ENCODE measurements at regions not wholly inside any gene's neighbourhood (a gene's known extent, or its start where the extent isn't known, plus 50 kb on each side); places are given as distances from the start of the nearest gene placed in this dataset.

DNA sequence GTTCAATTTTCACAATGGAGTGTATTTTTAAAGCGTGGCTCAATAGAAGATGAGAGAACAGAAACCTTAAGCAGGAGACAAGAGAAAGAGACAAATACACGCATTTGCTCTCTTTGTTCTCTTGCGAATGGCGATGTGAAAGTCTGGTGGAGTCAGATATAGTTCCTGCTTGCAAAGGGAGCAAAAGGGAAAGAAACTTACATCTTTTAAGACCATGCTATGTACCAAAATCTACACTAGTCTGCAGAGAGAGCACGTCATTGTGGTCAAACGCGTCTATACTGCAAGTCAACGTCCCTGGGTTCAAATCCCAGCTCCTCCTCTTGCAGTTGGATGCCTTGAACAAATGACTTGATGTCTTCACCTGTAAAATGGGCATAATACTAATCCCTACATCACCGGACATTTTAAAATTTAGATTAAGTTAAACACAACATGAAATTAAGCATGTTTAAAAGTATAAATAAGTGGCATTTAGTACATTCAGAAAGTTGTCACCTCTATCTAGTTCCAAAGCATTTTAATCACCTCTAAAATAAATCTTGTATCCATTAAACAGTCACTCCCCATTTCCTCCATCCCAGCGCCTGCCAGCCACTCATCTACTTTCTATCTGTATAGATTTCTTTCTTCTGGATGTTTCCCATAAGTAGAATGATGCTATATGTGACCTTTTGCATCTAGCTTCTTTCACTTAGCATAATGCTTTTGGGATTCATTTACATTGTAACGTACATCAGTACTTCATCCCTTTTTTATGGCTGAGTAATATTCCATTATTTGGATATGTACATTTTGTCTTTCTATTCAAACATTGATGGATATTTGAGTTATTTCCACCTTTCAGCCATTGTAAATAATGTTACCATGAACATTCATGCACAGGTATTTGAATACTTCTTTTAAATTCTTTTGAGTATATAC is 406.9 kb downstream of the TMEM114 start:
- no peaks in the 10 kb centered on the region for H3K27me3 ChIP-seq (ENCODE audit: insufficient read depth, low read length)
- H3K4me1 ChIP-seq (ENCODE audit: insufficient read depth, low read length) = no peaks in the 10 kb centered on the region
- H3K36me3 ChIP-seq (ENCODE audit: insufficient read depth, low read length) = no peaks in the 10 kb centered on the region
- no peak overlapping the region for H3K4me3 ChIP-seq (ENCODE audit: low read length)
- H2AFZ ChIP-seq (ENCODE audit: low read depth, low read length) = no peak overlapping the region
- H3K9me3 ChIP-seq (ENCODE audit: low read length) = no peaks in the 10 kb centered on the region

DNA sequence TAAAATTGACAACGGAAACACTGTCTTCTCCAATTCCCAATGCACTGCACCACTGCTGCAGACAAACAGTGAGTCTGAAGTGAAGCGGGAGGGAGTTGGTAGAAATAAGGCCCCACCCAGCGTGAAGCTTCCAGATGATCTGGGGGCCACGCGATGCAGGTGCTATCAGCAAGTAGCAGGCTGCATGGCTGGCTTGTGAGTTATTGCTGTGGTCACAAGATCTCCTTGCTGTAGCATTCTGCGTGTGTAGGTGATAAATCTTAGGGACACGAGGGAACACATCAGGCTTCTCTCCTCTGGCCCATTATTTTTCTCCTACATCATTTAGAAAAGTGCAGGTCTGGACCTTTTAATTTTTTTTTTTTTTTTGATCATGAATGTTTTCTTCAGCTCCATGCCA is 407.6 kb downstream of the TMEM114 start:
- H2AFZ ChIP-seq (ENCODE audit: low read depth, low read length) = no peak overlapping the region
- H3K4me1 ChIP-seq (ENCODE audit: insufficient read depth, low read length) = no peaks in the 10 kb centered on the region
- no peaks in the 10 kb centered on the region for H3K9me3 ChIP-seq (ENCODE audit: low read length)
- H3K36me3 ChIP-seq (ENCODE audit: insufficient read depth, low read length) = no peaks in the 10 kb centered on the region
- no peak overlapping the region for H3K4me3 ChIP-seq (ENCODE audit: low read length)
- no peaks in the 10 kb centered on the region for H3K27me3 ChIP-seq (ENCODE audit: insufficient read depth, low read length)

DNA sequence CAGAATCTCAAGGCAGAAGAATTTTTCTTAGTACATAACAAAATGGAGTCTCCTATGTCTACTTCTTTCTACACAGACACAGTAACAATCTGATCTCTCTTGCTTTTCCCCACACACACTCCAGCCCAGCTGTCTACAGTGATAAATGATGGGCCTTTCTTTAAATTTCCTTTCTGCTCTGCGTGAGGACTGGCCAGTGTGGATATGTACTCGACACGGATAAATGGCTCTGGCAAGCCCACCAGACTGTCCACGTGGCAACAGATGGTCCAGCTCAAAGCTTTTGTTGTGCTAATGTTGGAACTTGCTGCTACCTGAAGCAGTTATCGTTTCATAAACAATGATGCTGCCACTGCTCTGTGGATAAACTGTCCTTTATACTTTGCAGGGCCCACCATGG is 410.7 kb downstream of the TMEM114 start:
- no peaks in the 10 kb centered on the region for H3K27me3 ChIP-seq (ENCODE audit: insufficient read depth, low read length)

DNA sequence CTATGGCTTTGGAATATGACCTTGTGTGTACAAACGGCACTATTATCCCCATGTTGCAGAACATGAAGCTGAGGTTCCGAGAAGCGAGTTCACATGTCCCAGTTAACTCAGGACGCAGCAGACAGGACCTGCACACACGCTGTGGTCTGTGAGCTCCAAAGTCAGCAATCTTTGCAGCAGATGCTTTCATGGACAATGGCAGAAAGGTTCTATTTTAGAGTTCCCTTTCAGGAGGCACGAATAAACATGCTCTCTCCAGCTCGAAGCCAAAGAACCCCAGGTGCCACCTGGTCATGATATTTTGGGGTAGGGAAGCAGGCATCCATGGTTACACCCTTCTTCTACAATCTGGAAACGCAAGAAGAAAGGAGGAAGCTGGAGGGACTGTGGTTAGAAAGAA is 412.0 kb downstream of the TMEM114 start:
- Histone ChIP-seq H3K36me3 (ENCODE audit: insufficient read depth, low read length) (no peaks in the 10 kb centered on the region), H3K4me1 (ENCODE audit: insufficient read depth, low read length) (no peaks in the 10 kb centered on the region), H2AFZ (ENCODE audit: low read depth, low read length) (no peak overlapping the region), H3K27me3 (ENCODE audit: insufficient read depth, low read length) (no peaks in the 10 kb centered on the region), H3K9me3 (ENCODE audit: low read length) (no peaks in the 10 kb centered on the region), H3K4me3 (ENCODE audit: low read length) (no peak overlapping the region)

More for the DNA sequence above, 410.7 kb downstream of the TMEM114 start:
- no peak overlapping the region for H3K4me3 ChIP-seq (ENCODE audit: low read length)
- H3K9me3 ChIP-seq (ENCODE audit: low read length) = no peaks in the 10 kb centered on the region
- no peaks in the 10 kb centered on the region for H3K36me3 ChIP-seq (ENCODE audit: insufficient read depth, low read length)
- no peaks in the 10 kb centered on the region for H3K4me1 ChIP-seq (ENCODE audit: insufficient read depth, low read length)
- no peak overlapping the region for H2AFZ ChIP-seq (ENCODE audit: low read depth, low read length)

DNA sequence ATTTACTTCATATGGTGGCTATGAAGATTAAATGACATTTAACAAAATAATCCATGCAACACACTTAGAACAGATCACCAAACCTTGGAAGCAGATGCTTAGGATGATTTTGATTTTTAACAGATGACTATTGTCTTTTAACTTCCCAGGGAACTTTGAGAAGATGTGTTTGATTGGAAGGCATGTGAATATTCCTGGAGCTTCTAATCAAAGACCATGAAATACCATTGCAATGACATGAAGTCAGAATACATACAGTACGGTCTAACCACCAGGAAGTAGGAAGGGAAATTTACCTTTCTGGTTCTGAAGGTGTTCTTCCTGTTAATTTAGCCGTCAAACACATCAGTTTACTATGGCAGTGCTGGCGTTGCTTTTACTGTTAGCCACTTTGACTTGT is 414.9 kb downstream of the TMEM114 start:
- no peaks in the 10 kb centered on the region for H3K4me1 ChIP-seq (ENCODE audit: insufficient read depth, low read length)
- no peaks in the 10 kb centered on the region for H3K36me3 ChIP-seq (ENCODE audit: insufficient read depth, low read length)
- no peak overlapping the region for H3K4me3 ChIP-seq (ENCODE audit: low read length)
- H3K27me3 ChIP-seq (ENCODE audit: insufficient read depth, low read length) = no peaks in the 10 kb centered on the region
- H3K9me3 ChIP-seq (ENCODE audit: low read length) = no peaks in the 10 kb centered on the region
- no peak overlapping the region for H2AFZ ChIP-seq (ENCODE audit: low read depth, low read length)

DNA sequence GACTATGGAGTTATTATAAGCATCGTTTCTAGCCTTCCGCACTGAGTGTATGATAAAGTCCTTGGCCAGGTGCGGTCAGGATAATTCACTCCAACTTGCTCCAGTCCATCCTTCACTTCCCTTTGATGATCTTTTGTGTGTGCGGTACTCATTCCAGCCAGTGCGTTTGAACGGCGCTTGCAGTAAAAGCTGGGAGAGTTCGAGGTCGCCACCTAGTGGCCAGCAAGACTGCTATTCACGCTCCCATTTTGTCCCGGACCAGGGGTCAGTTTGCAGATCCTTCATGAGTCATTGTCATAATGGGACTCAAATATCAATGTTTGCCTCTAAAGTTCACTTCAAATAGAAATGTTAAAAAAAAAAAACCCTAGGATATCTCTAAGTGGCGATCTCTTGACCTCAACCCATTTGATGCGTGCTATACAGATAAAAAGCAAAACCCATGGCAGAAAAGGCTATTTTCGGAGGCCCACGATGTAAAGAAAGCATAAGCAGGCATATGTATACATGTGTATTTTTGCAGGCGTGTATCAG is 417.1 kb downstream of the TMEM114 start:
- Histone ChIP-seq H3K9me3 (ENCODE audit: low read length) (no peaks in the 10 kb centered on the region), H3K4me3 (ENCODE audit: low read length) (no peak overlapping the region), H3K27me3 (ENCODE audit: insufficient read depth, low read length) (no peaks in the 10 kb centered on the region), H3K36me3 (ENCODE audit: insufficient read depth, low read length) (no peaks in the 10 kb centered on the region), H2AFZ (ENCODE audit: low read depth, low read length) (no peak overlapping the region), H3K4me1 (ENCODE audit: insufficient read depth, low read length) (no peaks in the 10 kb centered on the region)

DNA sequence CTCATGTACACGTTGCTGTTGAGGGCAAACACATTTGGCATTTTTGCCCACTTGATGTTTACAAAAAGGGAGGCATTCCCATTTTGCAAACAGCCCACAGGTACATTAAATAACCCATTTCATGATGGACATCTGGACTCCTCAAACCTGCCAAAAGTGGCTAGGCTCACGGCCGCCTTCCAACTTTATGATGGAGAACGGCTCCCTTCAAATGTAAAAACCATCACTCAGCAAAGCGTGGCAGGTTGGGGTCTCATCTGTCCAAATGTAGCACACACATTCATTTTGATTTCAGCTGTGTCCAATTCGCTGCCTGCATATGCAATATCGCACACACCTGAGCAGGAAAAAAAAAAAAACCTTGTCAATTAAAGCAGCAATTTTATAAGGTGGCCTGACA is 417.8 kb downstream of the TMEM114 start:
- Histone ChIP-seq H3K4me3 (ENCODE audit: low read length) (no peak overlapping the region), H3K4me1 (ENCODE audit: insufficient read depth, low read length) (no peaks in the 10 kb centered on the region)

DNA sequence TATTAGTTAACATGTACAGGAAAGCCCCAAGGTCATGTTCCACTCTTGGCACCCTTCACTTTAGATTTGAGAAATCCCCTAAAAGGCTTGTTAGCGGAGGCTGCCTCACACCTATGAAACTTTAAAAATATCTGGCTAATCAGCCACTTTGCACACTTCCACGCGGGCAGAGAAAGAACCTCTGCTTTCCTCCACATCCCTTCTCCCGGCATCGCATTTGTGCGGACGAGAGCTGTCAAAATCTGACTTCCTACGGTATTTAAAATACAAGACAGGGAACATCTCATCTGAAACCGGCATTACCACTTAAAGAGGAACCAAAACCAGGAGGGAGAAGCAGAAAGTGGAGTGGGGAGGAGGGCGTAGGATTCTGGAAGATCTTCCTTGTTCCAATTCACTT is 422.3 kb downstream of the TMEM114 start:
- Histone ChIP-seq H3K36me3 (ENCODE audit: insufficient read depth, low read length) (no peaks in the 10 kb centered on the region), H3K9me3 (ENCODE audit: low read length) (no peaks in the 10 kb centered on the region), H3K4me1 (ENCODE audit: insufficient read depth, low read length) (no peaks in the 10 kb centered on the region), H3K4me3 (ENCODE audit: low read length) (no peak overlapping the region), H2AFZ (ENCODE audit: low read depth, low read length) (no peak overlapping the region), H3K27me3 (ENCODE audit: insufficient read depth, low read length) (no peaks in the 10 kb centered on the region)

More for the DNA sequence above, 417.8 kb downstream of the TMEM114 start:
- Histone ChIP-seq H3K27me3 (ENCODE audit: insufficient read depth, low read length) (no peaks in the 10 kb centered on the region), H3K9me3 (ENCODE audit: low read length) (no peaks in the 10 kb centered on the region), H3K36me3 (ENCODE audit: insufficient read depth, low read length) (no peaks in the 10 kb centered on the region), H2AFZ (ENCODE audit: low read depth, low read length) (no peak overlapping the region)

DNA sequence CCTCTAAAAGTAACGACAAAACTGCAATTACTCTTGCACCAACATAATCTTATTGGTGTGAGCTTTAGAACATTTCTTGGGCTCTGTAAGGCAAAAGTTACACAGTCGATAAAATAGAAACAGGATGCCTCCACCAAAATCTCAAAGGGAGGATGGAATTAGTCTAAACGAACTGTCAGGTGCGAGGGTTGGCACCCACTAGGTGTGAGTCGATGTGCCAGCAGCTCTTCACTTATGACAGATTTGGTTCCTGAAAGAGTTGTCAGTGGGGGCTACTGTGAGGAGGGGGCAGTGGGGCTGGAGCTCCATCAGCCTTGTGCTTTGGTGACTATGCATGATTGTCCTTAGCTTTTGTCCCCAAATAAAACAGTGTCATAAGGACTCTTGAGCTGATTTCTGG is 422.9 kb downstream of the TMEM114 start:
- no peaks in the 10 kb centered on the region for H3K27me3 ChIP-seq (ENCODE audit: insufficient read depth, low read length)
- H3K36me3 ChIP-seq (ENCODE audit: insufficient read depth, low read length) = no peaks in the 10 kb centered on the region
- no peaks in the 10 kb centered on the region for H3K9me3 ChIP-seq (ENCODE audit: low read length)
- no peak overlapping the region for H3K4me3 ChIP-seq (ENCODE audit: low read length)
- H2AFZ ChIP-seq (ENCODE audit: low read depth, low read length) = no peak overlapping the region
- no peaks in the 10 kb centered on the region for H3K4me1 ChIP-seq (ENCODE audit: insufficient read depth, low read length)

DNA sequence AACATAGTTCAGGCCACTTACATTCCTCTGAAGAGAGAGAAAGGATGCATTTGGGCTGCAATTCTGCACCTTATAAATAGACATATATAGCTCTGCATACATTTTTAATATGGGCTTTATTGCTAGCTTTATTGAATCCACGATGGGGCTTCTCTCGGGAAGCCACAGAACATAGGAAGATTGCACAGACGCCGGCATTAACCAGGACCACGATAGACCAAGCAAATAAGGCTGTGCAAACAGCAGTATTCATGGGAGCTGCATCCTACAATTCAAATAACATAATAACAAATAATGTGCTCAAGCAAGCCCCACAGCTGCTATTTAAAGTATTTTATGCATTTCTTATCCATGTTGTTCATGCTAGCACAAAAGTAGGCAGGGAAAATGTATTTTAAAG is 432.3 kb downstream of the TMEM114 start:
- H3K9me3 ChIP-seq (ENCODE audit: low read length) = no peaks in the 10 kb centered on the region
- H2AFZ ChIP-seq (ENCODE audit: low read depth, low read length) = no peak overlapping the region
- H3K27me3 ChIP-seq (ENCODE audit: insufficient read depth, low read length) = no peaks in the 10 kb centered on the region

DNA sequence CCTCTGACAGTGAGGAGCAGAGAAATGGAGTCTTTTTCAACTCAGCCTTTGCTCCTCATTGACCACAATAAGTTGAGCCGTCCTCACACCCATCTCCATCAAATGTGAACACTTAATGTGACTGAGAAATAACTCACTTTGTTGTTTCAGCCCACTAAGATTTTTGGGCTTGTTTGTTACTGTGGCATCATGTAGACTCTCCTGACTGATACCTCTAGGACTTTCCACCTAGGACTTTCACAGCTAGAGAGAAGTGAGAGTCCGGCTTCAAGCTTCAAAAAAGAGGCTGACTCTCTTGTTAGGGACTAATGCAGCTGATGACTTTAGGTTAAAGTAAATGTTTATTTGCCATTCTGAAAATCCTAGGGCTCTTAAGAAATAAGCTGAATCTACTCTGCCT is 435.0 kb downstream of the TMEM114 start:
- Histone ChIP-seq H3K4me3 (ENCODE audit: low read length) (no peak overlapping the region), H3K4me1 (ENCODE audit: insufficient read depth, low read length) (no peaks in the 10 kb centered on the region), H3K9me3 (ENCODE audit: low read length) (no peaks in the 10 kb centered on the region), H3K27me3 (ENCODE audit: insufficient read depth, low read length) (no peaks in the 10 kb centered on the region), H2AFZ (ENCODE audit: low read depth, low read length) (no peak overlapping the region), H3K36me3 (ENCODE audit: insufficient read depth, low read length) (no peaks in the 10 kb centered on the region)

More for the DNA sequence above, 432.3 kb downstream of the TMEM114 start:
- H3K4me1 ChIP-seq (ENCODE audit: insufficient read depth, low read length) = no peaks in the 10 kb centered on the region
- no peaks in the 10 kb centered on the region for H3K36me3 ChIP-seq (ENCODE audit: insufficient read depth, low read length)
- no peak overlapping the region for H3K4me3 ChIP-seq (ENCODE audit: low read length)

DNA sequence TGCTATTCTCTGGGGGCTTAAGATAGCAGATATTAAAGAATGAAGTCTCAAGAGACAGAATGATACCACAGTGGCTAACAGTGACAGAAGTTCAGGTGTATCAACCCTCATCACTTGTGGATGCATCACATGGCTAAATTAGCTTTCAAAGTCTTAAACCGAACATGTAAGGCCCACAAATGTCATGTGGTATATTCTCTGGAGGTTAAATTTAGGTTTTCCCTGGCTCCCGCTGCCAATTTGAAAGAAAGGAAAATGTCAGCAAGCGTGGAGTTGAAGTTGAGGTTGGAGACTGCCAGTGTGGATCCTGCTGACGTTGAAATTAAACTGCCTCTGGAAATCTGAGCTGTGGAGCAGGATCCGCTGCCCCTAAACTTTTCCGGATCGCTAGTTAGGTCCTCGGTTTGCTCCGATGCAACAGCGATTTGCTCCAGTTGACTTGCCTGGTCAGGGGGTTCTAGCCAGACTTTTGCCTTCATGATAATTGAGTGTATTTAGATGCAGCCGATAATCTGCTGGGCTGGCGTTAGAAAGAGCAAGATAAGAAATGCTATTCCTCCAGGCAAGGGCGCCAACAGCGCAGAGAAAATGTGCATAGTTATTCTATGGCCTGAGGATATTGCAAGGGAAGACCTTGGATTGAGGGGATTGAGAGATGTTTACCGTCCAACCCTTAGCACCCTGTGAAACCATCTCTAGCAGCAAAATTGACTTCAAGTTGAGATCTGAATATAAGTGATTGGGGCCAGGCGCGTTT is 443.9 kb downstream of the TMEM114 start:
- Histone ChIP-seq H2AFZ (ENCODE audit: low read depth, low read length) (no peak overlapping the region), H3K4me1 (ENCODE audit: insufficient read depth, low read length) (no peaks in the 10 kb centered on the region), H3K9me3 (ENCODE audit: low read length) (no peaks in the 10 kb centered on the region), H3K27me3 (ENCODE audit: insufficient read depth, low read length) (no peaks in the 10 kb centered on the region), H3K36me3 (ENCODE audit: insufficient read depth, low read length) (no peaks in the 10 kb centered on the region), H3K4me3 (ENCODE audit: low read length) (no peak overlapping the region)

DNA sequence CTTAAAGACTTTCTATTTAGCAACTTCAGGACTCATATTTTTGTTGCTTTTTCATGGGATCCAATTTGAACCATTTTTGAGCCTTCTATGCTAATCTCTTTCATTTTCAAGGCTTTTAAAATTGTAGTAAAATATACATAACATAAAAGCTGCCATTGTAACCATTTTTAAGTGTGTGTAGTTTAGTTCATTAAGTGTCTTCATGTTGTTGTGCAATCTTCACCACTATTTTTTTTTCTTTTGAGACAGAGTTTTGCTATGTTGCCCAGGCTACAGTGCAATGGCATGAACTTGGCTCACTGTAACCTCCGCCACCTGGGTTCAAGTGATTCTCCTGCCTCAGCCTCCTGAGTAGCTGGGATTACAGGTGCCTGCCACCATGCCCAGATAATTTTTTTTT is 451.6 kb downstream of the TMEM114 start:
- Histone ChIP-seq H2AFZ (ENCODE audit: low read depth, low read length) (no peak overlapping the region), H3K36me3 (ENCODE audit: insufficient read depth, low read length) (no peaks in the 10 kb centered on the region), H3K4me1 (ENCODE audit: insufficient read depth, low read length) (no peaks in the 10 kb centered on the region), H3K4me3 (ENCODE audit: low read length) (no peak overlapping the region), H3K27me3 (ENCODE audit: insufficient read depth, low read length) (no peaks in the 10 kb centered on the region), H3K9me3 (ENCODE audit: low read length) (no peaks in the 10 kb centered on the region)

Data from neuron (in vitro differentiated cells).